ENCODE measurements at regions not wholly inside any gene's neighbourhood (a gene's known extent, or its start where the extent isn't known, plus 50 kb on each side); places are given as distances from the start of the nearest gene placed in this dataset.

DNA sequence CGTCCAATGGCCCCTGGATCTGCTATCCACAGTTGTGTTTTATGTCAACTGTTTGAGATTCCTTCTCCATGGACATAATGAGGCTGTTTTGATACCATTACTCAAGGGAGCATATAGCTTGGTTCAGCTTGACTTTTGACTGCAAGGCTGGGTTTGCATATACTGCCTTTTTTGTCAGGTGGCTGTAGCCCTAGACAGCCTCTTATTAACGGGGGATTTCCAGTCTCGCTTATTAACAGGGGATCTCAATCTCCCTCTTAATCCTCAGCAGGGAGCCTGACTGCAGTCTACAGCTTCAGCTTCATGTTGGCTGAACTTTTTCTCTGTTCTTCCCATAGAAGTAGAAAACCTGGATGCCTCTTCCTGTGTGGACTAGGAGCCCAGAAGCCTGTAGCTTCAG is 73.7 kb upstream of the TNC start:
- TF ChIP-seq, protein P1, sequence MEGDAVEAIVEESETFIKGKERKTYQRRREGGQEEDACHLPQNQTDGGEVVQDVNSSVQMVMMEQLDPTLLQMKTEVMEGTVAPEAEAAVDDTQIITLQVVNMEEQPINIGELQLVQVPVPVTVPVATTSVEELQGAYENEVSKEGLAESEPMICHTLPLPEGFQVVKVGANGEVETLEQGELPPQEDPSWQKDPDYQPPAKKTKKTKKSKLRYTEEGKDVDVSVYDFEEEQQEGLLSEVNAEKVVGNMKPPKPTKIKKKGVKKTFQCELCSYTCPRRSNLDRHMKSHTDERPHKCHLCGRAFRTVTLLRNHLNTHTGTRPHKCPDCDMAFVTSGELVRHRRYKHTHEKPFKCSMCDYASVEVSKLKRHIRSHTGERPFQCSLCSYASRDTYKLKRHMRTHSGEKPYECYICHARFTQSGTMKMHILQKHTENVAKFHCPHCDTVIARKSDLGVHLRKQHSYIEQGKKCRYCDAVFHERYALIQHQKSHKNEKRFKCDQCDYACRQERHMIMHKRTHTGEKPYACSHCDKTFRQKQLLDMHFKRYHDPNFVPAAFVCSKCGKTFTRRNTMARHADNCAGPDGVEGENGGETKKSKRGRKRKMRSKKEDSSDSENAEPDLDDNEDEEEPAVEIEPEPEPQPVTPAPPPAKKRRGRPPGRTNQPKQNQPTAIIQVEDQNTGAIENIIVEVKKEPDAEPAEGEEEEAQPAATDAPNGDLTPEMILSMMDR (IDR thresholded peaks at IDR 0.05) = no peak
- H3K27me3 ChIP-seq = no peaks in the 10 kb centered on the region

DNA sequence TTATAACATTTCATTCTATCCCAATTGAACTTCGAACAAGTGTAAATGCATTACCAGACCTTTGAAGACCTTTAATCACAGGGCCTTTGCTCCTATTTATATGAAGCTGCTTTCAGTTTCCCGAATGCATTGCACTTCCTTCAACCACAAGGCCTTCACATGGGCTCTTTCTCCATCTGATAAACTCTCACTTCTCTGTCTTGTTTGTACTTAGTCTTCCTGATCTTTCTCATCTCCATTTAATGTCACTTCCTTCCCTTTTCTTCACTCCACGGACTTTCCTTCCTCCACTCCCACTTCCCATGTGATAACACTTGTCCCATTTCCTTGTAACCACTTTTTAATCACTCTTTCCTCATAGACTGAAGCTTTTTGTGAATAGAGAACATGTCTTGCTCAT is 74.3 kb upstream of the TNC start:
- no peak overlapping the region for H3K27ac ChIP-seq
- no peaks in the 10 kb centered on the region for H3K27me3 ChIP-seq
- no peaks in the 10 kb centered on the region for H3K4me1 ChIP-seq
- H3K4me3 ChIP-seq = no peak overlapping the region
- H3K9me3 ChIP-seq = peaks cover 4% of the 10 kb centered on the region
- intact Hi-C loops (cut with DNase I) = no loop called here
- TF ChIP-seq, protein P1 (IDR thresholded peaks at IDR 0.05) = no peak
- no peaks in the 10 kb centered on the region for H3K36me3 ChIP-seq
- DNase-seq (no peak), ATAC-seq (peak; percentile 84)

More for the DNA sequence above, 73.7 kb upstream of the TNC start:
- no peaks in the 10 kb centered on the region for H3K36me3 ChIP-seq
- DNase-seq = no peak
- peaks cover 4% of the 10 kb centered on the region for H3K9me3 ChIP-seq
- no peaks in the 10 kb centered on the region for H3K4me1 ChIP-seq
- no peak for ATAC-seq
- no peak overlapping the region for H3K4me3 ChIP-seq
- intact Hi-C loops (cut with DNase I) = no loop called here
- H3K27ac ChIP-seq = no peak overlapping the region

DNA sequence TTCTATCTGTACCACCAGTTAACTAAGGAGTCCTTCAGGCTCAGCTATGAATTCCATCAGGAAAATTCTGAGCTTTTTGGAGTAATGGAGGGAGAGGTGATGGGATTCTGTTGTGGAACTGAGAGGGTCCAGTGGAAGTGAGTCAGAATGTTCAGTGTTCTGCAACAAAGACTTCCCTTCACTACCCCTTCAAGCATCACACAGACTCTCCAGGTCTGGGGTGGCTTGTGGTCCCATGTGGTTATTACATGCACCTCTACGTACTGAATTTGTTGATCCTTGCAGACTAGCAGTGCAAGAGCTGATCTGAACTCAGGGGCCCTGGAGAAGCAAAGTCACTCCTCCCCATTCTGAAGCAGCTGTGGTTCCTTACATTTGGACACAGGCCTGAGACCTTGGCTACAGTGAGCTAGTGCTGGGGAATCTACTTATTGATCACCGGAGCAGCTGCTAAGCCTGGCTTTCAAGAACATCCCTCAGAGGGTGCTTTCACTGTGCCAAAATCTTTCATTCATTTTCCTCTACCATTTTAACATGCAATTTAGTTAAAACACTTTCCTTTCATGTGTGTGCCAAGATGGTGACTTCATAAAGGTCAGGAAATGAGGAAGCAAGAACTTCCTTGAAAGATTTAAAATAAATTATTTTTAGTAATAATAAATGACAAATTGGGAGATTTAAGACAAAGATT is 75.0 kb upstream of the TNC start:
- intact Hi-C loops (cut with DNase I) = no loop called here
- Histone ChIP-seq H3K36me3 (no peaks in the 10 kb centered on the region), H3K9me3 (peaks cover 4% of the 10 kb centered on the region), H3K27me3 (no peaks in the 10 kb centered on the region), H3K4me1 (no peaks in the 10 kb centered on the region), H3K4me3 (no peak overlapping the region), H3K27ac (no peak overlapping the region)
- ATAC-seq (no peak), DNase-seq (no peak)
- TF ChIP-seq, protein P1 (IDR thresholded peaks at IDR 0.05) = no peak

DNA sequence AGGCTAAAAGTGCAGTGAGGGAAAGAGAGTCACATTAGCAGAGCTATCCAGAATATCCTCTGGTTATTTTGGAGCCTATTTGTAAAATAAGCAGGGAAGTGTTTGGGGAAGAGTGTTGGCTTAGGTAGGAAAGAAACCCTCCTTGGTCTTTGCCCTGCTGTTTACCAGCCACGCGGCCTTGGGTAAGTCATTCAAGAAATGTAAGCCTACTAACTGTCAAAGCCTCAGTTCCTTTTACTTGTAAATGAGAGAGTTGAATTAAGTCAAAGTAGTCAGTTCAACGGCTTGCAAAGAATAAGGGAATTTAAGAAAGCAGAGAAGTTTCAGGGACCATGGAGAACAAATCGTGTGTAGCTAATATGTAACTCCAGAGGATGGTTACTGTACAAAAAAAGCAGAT is 75.8 kb upstream of the TNC start:
- no peak overlapping the region for H3K27ac ChIP-seq
- no peak overlapping the region for H3K4me3 ChIP-seq
- ATAC-seq = no peak
- H3K9me3 ChIP-seq = peaks cover 4% of the 10 kb centered on the region
- no peaks in the 10 kb centered on the region for H3K4me1 ChIP-seq
- H3K27me3 ChIP-seq = no peaks in the 10 kb centered on the region
- no peak for DNase-seq
- intact Hi-C loops (cut with DNase I) = no loop called here
- TF ChIP-seq, protein P1 (IDR thresholded peaks at IDR 0.05) = no peak
- H3K36me3 ChIP-seq = no peaks in the 10 kb centered on the region

DNA sequence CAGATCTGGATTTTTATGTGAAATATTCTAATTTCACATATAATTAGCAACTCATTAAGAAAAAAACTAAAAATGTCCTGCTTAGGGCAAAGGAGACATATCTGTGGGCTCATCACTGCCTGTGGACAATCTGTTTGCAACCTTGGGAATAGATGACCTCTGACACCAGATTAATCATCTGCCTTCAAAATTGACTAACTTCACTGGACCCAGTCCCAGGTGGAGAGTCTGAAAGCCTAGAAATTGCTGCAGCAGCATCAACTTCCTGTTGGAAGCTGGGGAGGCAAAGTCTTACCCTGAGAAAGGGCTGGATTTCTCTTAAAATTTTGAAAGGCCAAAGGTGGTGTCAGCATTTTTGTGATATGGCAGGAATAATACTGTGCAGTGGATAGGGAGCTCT is 76.3 kb upstream of the TNC start:
- peaks cover 4% of the 10 kb centered on the region for H3K9me3 ChIP-seq
- intact Hi-C loops (cut with DNase I) = no loop called here
- no peak overlapping the region for H3K4me3 ChIP-seq
- ATAC-seq = no peak
- no peaks in the 10 kb centered on the region for H3K36me3 ChIP-seq
- TF ChIP-seq, protein P1 (IDR thresholded peaks at IDR 0.05) = no peak
- no peaks in the 10 kb centered on the region for H3K27me3 ChIP-seq
- no peak for DNase-seq
- no peak overlapping the region for H3K27ac ChIP-seq
- H3K4me1 ChIP-seq = no peaks in the 10 kb centered on the region

DNA sequence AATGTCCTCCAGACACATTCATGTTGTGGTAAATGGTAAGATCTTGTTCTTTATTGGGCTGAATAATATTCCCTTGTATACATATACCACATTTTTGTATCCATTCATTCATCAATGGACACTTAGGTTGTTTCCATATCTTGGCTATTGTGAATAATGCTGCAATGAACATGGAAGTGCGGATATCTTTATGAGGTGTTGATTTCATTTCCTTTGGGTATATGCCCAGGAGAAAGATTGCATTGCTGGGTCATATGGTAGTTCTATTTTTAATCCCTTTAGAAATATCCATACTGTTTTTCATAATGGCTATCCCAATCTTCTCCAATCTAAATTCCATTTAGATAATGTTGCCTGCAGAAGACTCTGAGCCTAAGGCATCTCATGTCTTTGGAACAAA is 78.0 kb upstream of the TNC start:
- ATAC-seq (no peak), DNase-seq (no peak)
- TF ChIP-seq, protein P1 (IDR thresholded peaks at IDR 0.05) = no peak
- no peak overlapping the region for H3K27ac ChIP-seq
- no peak overlapping the region for H3K4me3 ChIP-seq
- no peaks in the 10 kb centered on the region for H3K36me3 ChIP-seq
- no peaks in the 10 kb centered on the region for H3K27me3 ChIP-seq
- no peaks in the 10 kb centered on the region for H3K9me3 ChIP-seq
- intact Hi-C loops (cut with DNase I) = no loop called here
- no peaks in the 10 kb centered on the region for H3K4me1 ChIP-seq

Data from upper lobe of right lung (tissue), 1 donor.